HG03565 (cell line): ENCODE measurements at regions not wholly inside any gene's neighbourhood (a gene's known extent, or its start where the extent isn't known, plus 50 kb on each side); places are given as distances from the start of the nearest gene placed in this dataset.
A peak's percentile ranks its signal among the peaks of the same experiment; 100 is the strongest.
"Not testable (repeated sequence)": the region's sequence is repeated elsewhere in the genome, so short reads cannot be mapped to it uniquely, and the experiment has no call there.

Experiments
- ATAC-seq: cut with Tn5 transposase; IDR thresholded peaks from one replicate; pipeline ENCODE4 v1.9.1; 2021; ENCODE audit warnings: mild to moderate bottlenecking, moderate library complexity; ENCODE audit not compliant: unreplicated experiment

GRCh38 chr3:39739658-39740057, 69.8 kb upstream of the MYRIP start:
- not testable (repeated sequence) for ATAC-seq

- ATAC-seq: no peak
Observed at GRCh38 chr3:39744746-39745145, 64.7 kb upstream of the MYRIP start.

GRCh38 chr3:39748002-39748401, 61.4 kb upstream of the MYRIP start:
- no peak for ATAC-seq

GRCh38 chr3:39748763-39749162, 60.6 kb upstream of the MYRIP start:
- no peak for ATAC-seq

- ATAC-seq: no peak
Observed at GRCh38 chr3:39750712-39751111, 58.7 kb upstream of the MYRIP start.

GRCh38 chr3:39751286-39751685, 58.1 kb upstream of the MYRIP start:
- no peak for ATAC-seq

- no peak for ATAC-seq
Observed at GRCh38 chr3:39752019-39752637, 57.3 kb upstream of the MYRIP start.

GRCh38 chr3:39752751-39753150, 56.7 kb upstream of the MYRIP start:
- no peak for ATAC-seq

- no peak for ATAC-seq
Observed at GRCh38 chr3:39753391-39753790, 56.0 kb upstream of the MYRIP start.

- peak; percentile 55 for ATAC-seq
Observed at GRCh38 chr3:39754549-39754948, 54.9 kb upstream of the MYRIP start.

- ATAC-seq: no peak
Observed at GRCh38 chr3:39755100-39755499, 54.3 kb upstream of the MYRIP start.

GRCh38 chr3:39757307-39757706, 52.1 kb upstream of the MYRIP start:
- no peak for ATAC-seq
